HG03571 (cell line): ENCODE measurements at regions not wholly inside any gene's neighbourhood (a gene's known extent, or its start where the extent isn't known, plus 50 kb on each side); places are given as distances from the start of the nearest gene placed in this dataset.
"Not testable (repeated sequence)": the region's sequence is repeated elsewhere in the genome, so short reads cannot be mapped to it uniquely, and the experiment has no call there.

Source experiments
- ATAC-seq: cut with Tn5 transposase; IDR thresholded peaks from one replicate; pipeline ENCODE4 v1.9.1; 2021; ENCODE audit not compliant: unreplicated experiment

- no peak for ATAC-seq
Measured at GRCh38 chr15:100720406-100720967, 118.1 kb downstream of the ASB7 start.

DNA sequence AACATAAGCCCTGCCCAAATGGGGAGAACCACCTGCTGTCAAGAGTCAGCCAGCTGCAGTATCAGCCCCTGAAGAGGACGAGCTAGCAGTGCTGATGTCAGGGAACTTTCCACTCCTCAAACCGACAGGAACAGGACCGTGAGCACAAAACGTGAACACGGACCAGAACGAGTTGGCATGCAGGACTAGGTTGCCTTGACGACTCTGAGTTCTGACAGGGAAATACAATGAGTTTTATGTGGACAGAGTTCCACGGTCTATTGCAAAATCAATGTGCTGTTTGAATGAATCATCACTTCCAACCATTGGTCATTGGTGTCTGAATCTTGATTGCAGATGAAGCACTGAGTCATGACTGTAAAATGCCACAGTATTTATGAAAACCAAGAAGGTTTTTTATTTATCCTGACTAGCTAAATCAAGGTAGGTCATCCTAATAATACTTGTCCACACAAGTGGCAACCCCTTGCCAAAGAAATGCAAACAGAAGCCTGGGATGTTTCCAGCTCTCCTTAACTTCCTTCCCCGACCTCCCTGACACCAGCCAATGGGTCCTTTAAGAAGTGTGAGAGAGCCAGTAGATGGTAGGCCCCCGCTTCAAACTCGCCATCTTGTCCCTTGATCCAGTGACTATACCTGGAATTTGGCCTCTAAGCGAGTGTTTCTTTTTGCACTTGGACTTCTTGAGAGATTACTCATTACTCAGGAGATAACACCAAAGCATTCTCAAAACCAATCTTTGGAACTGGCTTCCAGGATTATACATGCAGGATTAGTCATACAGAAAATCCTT lies 119.6 kb downstream of the ASB7 start:
- ATAC-seq: no peak

GRCh38 chr15:100722551-100723314 lies 120.3 kb downstream of the ASB7 start:
- ATAC-seq: no peak

GRCh38 chr15:100723315-100723801 lies 121.0 kb downstream of the ASB7 start:
- ATAC-seq: no peak

- no peak for ATAC-seq
Measured at GRCh38 chr15:100725121-100726069, 123.0 kb downstream of the ASB7 start.

- no peak for ATAC-seq
Measured at GRCh38 chr15:100726070-100726420, 123.7 kb downstream of the ASB7 start.

GRCh38 chr15:100726421-100727190 lies 124.2 kb downstream of the ASB7 start:
- no peak for ATAC-seq

DNA sequence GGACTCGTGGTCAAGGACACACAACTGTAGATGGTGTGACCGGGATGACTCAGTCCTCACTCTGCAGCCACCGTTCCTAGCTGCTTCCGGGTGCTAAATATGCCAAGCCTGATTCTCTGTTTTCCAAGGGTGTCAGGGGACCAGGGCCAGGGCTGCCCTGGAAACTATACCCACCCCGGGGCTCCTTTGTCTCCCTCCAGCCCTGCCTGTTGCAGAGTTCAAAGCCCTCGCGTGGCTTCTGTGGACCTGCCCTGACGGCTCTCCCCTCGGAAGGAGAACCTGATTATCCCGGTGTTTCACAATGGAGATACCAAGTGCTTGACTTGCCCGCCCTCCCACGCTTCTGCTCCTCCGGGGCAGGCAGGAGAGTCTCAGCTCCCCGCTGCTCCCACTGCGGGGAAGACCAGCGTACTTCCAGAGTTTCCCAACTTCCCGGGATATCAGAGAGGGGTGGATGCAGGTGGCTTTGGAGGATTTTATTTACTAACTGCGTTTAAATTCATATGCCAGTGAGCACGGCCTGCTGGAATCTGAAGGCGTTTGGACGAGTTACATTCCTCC lies 125.0 kb downstream of the ASB7 start:
- no peak for ATAC-seq

GRCh38 chr15:100728371-100729201 lies 126.2 kb downstream of the ASB7 start:
- no peak for ATAC-seq

DNA sequence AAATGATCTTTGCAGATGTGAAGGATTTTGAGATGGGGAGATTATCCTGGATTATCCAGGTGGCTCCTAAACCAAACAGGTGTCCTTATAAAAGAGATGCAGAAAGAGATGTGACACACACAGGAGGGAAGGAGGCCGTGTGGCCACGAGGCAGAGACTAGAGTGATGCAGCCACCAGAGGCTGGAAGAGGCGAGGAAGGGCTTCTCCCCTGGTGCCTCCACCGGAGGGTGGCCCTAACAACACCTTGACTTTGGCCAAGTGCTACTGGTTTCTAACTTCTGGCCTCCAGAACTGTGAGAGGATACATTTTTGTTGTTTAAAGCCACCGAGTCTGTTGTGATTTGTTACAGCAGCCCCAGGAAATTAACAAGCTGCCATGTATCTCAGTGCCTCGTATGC lies 127.1 kb downstream of the ASB7 start:
- no peak for ATAC-seq

DNA sequence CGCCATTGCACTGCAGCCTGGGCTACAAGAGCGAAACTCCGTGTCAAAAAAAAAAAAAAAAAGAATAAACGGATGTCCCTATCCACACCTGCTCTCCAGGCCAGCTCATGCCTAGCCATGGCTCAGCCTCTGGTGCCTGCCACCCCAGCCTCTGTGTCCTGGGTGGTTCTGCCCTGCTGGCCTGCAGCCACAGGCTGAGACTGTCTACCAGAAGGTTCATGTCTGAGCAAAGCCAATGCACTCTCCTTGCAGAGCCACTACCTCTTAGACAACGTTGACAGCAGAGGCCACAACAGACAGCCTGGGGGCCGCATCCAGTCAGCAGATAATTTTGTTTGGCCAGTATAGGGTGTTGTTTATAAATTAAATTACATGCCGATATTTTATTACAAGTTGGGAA lies 127.7 kb downstream of the ASB7 start:
- ATAC-seq: no peak

GRCh38 chr15:100730655-100731266 lies 128.4 kb downstream of the ASB7 start:
- ATAC-seq: no peak

- no peak for ATAC-seq
Measured at GRCh38 chr15:100731267-100732152, 129.1 kb downstream of the ASB7 start.

DNA sequence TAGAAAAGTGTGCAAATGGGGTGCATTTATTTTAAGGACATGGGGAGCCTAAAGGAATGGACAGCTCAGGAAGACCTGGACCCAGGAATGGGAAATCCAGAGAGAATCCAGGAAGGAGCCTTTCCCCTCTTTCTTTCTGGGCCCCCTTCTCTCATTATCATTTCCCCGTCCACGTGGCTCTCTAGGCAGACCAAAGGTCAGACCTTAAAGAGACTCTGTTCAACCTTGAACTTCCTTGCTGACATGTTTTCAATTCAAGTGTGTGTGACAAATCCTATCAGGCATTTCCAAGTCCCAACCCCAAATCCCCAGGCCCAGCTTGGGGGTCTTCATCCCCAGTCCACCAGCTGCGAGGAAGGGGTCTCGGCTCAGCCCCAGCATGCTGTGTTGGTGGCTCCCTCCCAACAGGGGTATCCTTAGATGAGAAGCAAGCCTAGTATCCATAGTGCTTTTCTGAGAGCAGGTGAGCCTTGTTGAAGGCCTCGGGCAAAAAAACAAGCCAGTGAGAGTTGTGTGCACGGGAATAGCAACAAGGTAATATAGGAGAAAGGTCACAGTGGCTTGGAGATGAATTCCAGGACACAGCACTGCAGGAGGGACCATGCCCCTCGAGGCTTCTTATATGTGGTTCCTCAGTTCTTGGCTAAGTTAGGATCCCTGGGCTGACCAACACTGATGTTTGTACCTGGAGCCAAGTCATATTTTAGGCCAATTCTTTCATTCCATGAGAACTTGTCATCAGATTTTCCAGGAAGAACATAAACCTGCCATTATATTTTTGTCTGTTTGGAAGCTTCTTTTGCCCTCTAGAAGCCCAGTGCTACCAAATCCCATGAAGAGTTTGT lies 130.0 kb downstream of the ASB7 start:
- no peak for ATAC-seq

DNA sequence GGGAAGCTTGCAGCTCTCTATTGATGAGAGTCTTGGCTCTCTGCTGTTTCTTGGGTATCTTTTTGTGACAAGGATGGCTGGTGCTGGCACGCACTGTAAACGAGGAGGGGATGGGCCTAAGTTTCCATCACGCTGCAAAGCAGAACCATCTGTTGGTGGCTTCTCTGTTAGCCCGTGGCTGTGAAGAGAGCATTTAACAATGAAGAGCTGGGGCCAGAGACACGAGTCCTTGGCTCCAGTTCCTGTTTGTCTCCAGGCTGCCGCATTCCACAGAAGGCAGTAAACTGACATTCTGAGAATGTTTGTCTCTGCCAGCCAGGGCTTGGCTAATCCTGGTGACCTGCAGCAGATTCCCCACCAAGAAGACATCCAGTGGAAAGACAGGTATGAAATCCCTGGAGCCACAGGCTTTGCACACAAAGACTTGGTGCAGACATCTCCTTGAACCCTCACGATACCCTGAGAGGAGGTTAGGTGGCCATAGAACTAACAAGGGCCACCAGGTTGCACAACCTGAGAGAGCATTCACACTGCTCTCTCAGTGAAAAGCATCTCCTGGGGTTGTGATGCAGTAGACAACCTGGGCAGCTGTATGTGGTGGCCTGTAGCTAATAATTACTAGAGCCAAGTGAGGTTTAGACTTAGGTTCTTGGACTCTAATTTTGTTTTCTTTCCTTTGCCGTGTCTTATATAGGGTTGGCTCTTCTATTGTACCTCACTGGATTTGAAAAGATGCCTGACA lies 130.9 kb downstream of the ASB7 start:
- no peak for ATAC-seq

GRCh38 chr15:100733843-100734185 lies 131.4 kb downstream of the ASB7 start:
- not testable (repeated sequence) for ATAC-seq
